Nephron (organoid): ENCODE measurements at regions not wholly inside any gene's neighbourhood (a gene's known extent, or its start where the extent isn't known, plus 50 kb on each side); places are given as distances from the start of the nearest gene placed in this dataset.

Experiments
- H3K27ac Mint-ChIP-seq, 3 experiments: 2 replicates each; pipeline ENCODE4 v1.8.0; 2020; ENCODE audit warnings: mixed read lengths in 3 of 3, mild to moderate bottlenecking in 2 of 3, moderate library complexity in 1 of 3
- H3K27me3 Mint-ChIP-seq: 2 replicates; pipeline ENCODE4 v1.8.0; 2021; ENCODE audit warnings: low read depth, mild to moderate bottlenecking, moderate library complexity, mixed read lengths
- H3K36me3 Mint-ChIP-seq: 2 replicates; pipeline ENCODE4 v1.8.0; 2020; ENCODE audit warnings: low read depth, mixed read lengths
- H3K4me1 Mint-ChIP-seq: 2 replicates; pipeline ENCODE4 v1.8.0; 2020; ENCODE audit warnings: mixed read lengths
- H3K4me3 Mint-ChIP-seq, 3 experiments: 2 replicates each; pipeline ENCODE4 v1.8.0; 2020; ENCODE audit warnings: mild to moderate bottlenecking in 3 of 3, mixed read lengths in 3 of 3, moderate library complexity in 2 of 3
- H3K9me3 Mint-ChIP-seq: 2 replicates; pipeline ENCODE4 v1.8.0; 2020; ENCODE audit warnings: mixed read lengths
- TF ChIP-seq, protein P1 (sequence below), 3 experiments: fragments of 200-600 bp; sonication (generic); IDR thresholded peaks; one replicate each; pipeline ENCODE4 v1.5.0; 2021; ENCODE audit warnings: antibody characterized with exemption in 3 of 3; ENCODE audit not compliant: unreplicated experiment in 3 of 3

DNA sequence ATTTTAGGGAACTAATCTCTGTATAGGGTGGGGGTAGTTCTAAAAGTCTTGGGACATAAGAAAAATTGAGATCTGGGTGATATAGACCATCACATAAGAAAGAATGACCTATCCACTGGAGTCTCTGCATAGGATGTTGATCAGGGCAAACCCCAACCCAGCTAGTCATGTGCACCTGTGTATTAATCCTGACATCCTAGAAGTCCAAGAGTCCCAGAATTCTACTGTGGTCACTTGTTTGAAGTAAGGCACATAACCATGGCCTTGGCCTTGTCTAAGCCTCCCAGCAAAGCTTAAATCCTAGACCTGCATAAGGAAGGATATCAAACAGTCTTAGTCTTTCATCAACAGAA lies 334.1 kb upstream of the DCN start:
- Mint-ChIP-seq H3K9me3 (peaks cover 6% of the 10 kb centered on the region), H3K36me3 (no peaks in the 10 kb centered on the region), H3K4me3 (no peak overlapping the region), H3K27me3 (no peaks in the 10 kb centered on the region), H3K4me1 (peaks cover 5% of the 10 kb centered on the region), H3K27ac (peak overlapping the region in 2 of 3 experiments; percentile 17 to 40)
- TF ChIP-seq, protein P1, sequence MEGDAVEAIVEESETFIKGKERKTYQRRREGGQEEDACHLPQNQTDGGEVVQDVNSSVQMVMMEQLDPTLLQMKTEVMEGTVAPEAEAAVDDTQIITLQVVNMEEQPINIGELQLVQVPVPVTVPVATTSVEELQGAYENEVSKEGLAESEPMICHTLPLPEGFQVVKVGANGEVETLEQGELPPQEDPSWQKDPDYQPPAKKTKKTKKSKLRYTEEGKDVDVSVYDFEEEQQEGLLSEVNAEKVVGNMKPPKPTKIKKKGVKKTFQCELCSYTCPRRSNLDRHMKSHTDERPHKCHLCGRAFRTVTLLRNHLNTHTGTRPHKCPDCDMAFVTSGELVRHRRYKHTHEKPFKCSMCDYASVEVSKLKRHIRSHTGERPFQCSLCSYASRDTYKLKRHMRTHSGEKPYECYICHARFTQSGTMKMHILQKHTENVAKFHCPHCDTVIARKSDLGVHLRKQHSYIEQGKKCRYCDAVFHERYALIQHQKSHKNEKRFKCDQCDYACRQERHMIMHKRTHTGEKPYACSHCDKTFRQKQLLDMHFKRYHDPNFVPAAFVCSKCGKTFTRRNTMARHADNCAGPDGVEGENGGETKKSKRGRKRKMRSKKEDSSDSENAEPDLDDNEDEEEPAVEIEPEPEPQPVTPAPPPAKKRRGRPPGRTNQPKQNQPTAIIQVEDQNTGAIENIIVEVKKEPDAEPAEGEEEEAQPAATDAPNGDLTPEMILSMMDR (IDR thresholded peaks at IDR 0.05; ENCODE audit: unreplicated experiment in 3 of 3) = no peak

DNA sequence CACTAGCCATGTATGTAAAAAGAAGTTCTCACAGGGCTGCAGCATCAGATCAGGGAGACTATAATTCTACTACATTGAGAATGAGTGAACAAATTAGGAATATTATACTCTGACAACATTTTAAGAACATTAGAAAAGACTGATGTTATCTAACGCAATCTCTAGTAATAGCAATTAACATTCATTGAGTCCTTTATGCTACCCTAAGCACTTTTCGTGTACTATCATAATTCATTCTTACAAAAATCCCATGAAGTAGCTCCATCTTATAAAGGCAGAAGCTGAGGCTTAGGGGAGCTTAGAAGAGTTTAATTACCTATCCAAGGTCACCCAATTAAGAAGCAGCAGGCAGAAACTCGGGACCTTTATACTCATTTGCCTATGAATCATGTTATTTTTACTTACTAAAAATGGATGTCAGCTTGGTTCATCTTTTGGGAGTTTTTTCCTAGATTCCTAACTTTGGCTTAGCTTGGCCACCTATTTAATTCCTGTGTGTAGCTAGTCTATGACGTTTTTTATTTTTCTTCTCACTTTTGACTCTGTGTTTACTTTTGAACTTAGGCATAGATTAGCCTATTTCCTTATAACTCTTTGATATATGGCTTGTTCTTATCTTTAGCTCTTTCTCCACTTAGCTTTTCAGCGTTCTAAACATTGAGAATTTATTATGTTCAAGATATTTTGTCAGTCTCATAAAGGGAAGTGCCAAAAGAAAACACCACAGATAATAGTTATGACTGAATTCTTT lies 333.5 kb upstream of the DCN start:
- Mint-ChIP-seq H3K4me3 (no peak overlapping the region), H3K36me3 (no peaks in the 10 kb centered on the region), H3K27me3 (no peaks in the 10 kb centered on the region), H3K4me1 (peaks cover 5% of the 10 kb centered on the region), H3K27ac (peak overlapping the region in 2 of 3 experiments; percentile 17 to 23), H3K9me3 (peaks cover 6% of the 10 kb centered on the region)
- TF ChIP-seq, protein P1 (IDR thresholded peaks at IDR 0.05; ENCODE audit: unreplicated experiment in 3 of 3) = no peak

DNA sequence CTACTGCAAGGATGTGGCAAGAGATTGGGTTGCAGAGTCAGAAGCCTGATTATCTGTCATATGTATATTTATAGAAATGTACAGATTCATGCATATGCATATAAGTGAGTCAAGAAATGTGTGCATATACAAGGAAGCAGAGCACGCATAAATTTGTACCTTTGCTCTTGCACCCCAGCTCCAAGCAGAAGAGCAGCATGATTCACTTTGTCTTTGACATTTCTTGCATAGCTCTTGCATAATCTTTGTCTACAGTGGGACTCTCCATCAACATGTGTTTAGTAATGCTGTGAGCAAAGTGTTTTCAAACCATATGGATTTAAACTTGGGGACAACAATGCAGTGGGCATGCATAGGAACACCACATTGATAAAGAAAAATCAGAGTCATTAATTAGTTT lies 330.7 kb upstream of the DCN start:
- no peak overlapping the region for H3K27ac Mint-ChIP-seq
- H3K4me3 Mint-ChIP-seq = no peak overlapping the region
- TF ChIP-seq, protein P1 (IDR thresholded peaks at IDR 0.05; ENCODE audit: unreplicated experiment in 3 of 3) = no peak
- no peaks in the 10 kb centered on the region for H3K27me3 Mint-ChIP-seq
- peaks cover 5% of the 10 kb centered on the region for H3K4me1 Mint-ChIP-seq
- H3K36me3 Mint-ChIP-seq = no peaks in the 10 kb centered on the region
- H3K9me3 Mint-ChIP-seq = no peaks in the 10 kb centered on the region

DNA sequence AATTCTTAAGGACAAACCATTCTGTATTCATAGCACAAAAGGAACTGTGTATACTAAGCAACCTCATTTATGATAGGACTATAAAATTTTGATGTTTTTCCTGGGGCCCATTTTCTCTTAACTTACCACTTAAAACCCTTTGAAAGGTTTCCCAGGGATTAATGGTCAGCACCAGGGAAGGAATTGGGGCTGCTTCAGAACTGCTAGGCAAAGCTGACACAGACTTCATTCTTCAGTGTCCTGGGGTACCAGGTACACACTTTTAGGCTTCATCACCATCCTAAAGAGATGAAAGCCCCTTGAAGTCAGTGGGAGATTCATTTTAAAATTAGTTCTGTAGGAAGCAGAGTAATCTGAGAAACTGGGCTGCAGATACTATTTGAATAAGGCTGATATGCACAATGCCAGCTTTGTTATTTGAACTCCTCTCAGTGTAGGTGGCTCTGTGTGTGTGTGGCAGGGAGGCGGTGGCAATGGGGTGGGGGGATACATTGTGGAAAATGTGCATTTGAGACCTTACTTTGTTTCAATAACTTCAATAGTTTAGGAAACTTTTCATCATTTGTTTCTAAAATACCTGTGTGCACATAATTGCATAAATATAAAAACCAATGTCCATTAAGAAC lies 329.3 kb upstream of the DCN start:
- no peak overlapping the region for H3K4me3 Mint-ChIP-seq
- no peaks in the 10 kb centered on the region for H3K36me3 Mint-ChIP-seq
- no peaks in the 10 kb centered on the region for H3K27me3 Mint-ChIP-seq
- peaks cover 5% of the 10 kb centered on the region for H3K4me1 Mint-ChIP-seq
- TF ChIP-seq, protein P1 (IDR thresholded peaks at IDR 0.05; ENCODE audit: unreplicated experiment in 3 of 3) = no peak
- H3K27ac Mint-ChIP-seq = no peak overlapping the region
- H3K9me3 Mint-ChIP-seq = no peaks in the 10 kb centered on the region

DNA sequence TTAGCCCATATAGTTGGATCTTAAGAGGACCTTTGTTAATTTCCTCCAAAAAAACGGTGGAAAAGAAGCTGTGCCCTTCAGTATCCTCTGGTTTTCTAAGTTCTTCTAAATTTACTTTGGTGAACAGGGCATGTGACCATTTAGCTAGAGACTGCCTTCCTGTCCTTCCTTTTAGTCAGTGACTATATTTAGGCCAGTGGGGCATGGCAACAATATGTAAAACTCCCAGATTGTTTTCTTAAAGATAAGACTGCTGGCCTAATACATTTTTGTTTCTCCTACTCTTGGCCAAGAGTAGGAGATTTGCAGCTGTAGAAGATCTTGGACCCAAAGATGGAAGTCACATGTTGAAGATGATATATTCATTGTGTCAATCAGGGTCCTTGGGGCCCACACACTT lies 325.1 kb upstream of the DCN start:
- no peaks in the 10 kb centered on the region for H3K36me3 Mint-ChIP-seq
- H3K27ac Mint-ChIP-seq = peak overlapping the region in 2 of 3 experiments; percentile 10 to 23
- TF ChIP-seq, protein P1 (IDR thresholded peaks at IDR 0.05; ENCODE audit: unreplicated experiment in 3 of 3) = no peak
- H3K27me3 Mint-ChIP-seq = no peaks in the 10 kb centered on the region
- H3K4me1 Mint-ChIP-seq = peaks cover 11% of the 10 kb centered on the region
- H3K9me3 Mint-ChIP-seq = peaks cover 3% of the 10 kb centered on the region
- no peak overlapping the region for H3K4me3 Mint-ChIP-seq

DNA sequence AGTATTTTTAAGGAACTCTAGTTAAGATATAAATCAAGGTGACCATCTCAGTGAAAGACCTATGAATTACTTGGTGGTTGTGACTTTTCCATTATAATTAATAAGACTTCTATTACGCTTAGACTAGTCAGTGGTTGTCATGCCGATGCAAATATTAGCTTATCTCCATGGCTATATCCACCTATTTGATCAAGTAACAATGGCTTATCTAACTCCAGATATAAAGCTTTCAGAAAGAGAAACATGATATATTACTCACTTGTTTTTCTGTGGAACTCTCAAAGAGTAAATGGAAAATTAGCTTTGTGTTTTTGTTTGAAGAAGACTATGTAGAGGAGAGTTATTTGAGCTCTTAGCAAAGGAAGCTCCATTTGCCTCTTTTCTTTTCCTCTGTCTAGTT lies 323.8 kb upstream of the DCN start:
- Mint-ChIP-seq H3K27me3 (no peaks in the 10 kb centered on the region), H3K4me3 (no peak overlapping the region), H3K9me3 (peaks cover 11% of the 10 kb centered on the region), H3K27ac (peak overlapping the region in 2 of 3 experiments; percentile 23 to 30), H3K4me1 (peaks cover 11% of the 10 kb centered on the region), H3K36me3 (no peaks in the 10 kb centered on the region)
- TF ChIP-seq, protein P1 (IDR thresholded peaks at IDR 0.05; ENCODE audit: unreplicated experiment in 3 of 3) = no peak
